Stimulated activated CD4-positive, alpha-beta T cell treated with anti-CD3 and anti-CD28 coated beads, TNF-alpha, amount 100 ng/mL, for 4 hours (primary cell): ENCODE measurements at regions not wholly inside any gene's neighbourhood (a gene's known extent, or its start where the extent isn't known, plus 50 kb on each side); places are given as distances from the start of the nearest gene placed in this dataset.

Experiments used
- DNase-seq, 3 experiments: peaks; one replicate each; pipeline ENCODE4 v3.0.0-alpha.2; 2020; ENCODE audit warnings: low read depth in 3 of 3

DNA sequence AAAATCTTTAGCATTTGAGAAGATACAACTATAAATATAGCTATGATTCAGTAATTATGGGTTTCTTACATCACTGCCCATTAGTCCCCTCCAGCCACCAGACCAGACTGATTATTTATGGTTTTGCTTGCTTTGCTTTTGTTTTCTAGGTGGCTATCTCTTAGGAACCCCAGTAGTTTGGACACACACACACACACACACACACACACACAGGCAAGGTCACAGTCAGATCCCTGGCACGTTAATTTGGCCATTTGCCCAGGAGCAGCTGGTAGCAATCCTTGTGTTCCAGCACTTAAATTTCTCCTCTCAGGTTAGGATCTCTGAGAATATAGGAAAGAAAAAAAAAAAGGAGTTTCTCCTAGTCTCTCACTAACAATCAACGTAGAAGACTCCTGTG is 90.2 kb upstream of the RESF1 start:
- DNase-seq: no peak

DNA sequence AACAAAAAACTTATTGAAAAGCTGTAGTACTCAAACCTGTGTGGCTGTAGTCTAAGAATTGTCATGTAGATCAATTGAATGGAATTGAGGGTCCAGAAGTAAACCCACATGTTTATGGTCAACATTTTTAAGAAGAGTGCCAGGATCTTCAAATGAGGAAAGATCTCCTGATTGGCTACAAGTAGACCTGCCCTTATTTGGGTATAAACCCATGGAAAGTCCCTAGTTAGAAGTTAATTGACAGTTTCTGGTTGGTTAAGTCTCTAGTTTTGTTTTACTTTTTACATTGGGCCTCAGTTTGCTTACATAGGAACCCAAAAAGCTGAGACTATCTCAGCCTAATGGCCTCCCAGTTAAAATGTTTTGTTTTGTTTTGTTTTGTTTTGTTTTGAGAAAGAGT is 91.9 kb upstream of the RESF1 start:
- no peak for DNase-seq

DNA sequence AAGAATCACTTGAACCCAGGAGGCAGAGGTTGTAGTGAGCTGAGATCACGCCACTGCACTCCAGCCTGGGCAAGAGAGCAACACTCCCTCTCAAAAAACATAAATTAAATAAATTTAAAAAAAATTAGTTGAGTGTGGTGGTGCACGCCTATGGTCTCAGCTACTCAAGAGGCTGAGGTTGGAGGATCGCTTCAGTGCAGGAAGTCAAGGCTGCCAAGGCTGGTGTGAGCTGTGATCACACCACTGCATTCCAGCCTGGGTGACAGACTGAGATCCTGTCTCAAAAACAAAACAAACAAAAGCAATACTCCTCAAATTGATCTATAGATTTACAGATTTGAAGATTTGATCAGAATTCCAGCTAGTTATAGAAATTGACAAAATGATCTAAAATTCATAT is 92.7 kb upstream of the RESF1 start:
- no peak for DNase-seq

DNA sequence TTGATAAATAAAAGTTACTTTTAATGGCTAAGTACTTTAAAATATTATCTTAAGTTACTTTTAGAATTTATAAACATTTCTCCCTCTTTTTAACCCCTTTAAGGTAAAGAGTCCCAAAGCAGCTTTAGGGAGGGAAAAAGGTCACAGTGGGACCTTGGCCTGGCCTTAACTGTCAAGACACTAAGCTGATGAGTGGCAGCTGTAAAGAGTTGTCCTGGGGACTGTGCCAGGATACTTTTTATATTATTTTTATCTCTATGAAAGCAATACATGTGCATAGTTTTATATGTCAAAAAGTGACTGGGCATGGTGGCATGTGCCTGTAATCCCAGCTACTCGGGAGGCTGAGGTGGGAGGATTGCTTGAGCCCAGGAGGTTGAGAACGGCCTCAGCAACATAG is 94.2 kb upstream of the RESF1 start:
- DNase-seq: no peak

DNA sequence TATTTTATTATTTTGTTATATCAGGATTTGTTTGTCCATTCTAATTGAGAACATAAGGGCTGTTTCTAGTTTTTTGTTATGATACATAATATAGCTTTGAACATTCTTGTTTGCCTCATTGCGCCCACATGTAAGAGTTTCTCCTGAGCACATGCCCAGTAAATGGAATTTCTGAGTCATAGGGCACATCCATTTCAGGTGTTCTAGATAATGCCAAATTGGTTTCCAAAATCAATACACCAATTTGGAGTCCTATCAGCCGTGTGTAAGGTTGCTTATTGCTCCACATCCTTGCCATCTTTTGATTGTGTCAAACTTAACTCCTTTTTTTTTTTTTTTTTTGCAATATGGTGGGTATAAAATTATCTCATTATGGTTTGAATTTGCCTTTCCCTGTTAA is 97.9 kb upstream of the RESF1 start:
- DNase-seq: no peak

DNA sequence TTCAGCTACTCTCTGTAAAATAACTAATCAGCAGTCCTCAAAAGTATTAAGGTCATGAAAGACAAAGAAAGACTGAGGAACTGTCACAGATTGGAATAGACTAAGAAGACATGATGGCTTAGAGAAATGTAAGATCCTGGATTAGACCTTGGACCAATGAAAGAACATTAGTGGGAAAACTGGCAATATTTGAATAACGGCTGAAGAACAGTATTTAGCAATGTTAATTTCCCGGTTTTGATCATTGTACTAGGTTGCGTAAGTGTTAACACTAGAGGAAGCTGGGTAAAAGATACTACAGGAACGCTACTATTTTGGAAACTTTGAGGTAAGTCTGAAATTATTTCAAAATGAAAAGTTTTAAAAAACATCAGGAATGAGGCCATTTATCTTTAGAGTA is 98.8 kb upstream of the RESF1 start:
- no peak for DNase-seq

- no peak for DNase-seq
Observed at GRCh38 chr12:31859232-31859977, 99.8 kb upstream of the RESF1 start.

DNA sequence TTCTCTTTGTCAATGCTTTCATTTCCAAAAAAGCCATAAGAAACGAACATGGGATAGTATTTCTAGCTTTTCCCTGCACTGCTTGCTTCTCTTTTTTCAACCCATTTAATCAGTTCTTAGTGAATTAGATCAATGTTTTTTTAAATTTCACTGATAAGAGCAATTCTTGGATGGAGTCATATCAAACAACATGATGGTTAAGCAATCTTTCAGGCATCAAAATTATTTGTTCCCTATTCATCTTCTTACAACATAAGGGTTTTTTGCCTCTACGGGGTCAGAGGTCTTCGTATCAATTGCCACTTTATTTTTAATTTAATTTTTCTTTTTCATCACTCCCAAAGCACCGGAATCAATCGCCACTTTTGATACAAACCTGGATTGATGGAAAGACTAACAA is 103.8 kb upstream of the RESF1 start:
- no peak for DNase-seq

- no peak for DNase-seq
Observed at GRCh38 chr12:31853977-31854376, 105.2 kb upstream of the RESF1 start.

GRCh38 chr12:31853520-31853919 is 105.7 kb upstream of the RESF1 start:
- no peak for DNase-seq

GRCh38 chr12:31850268-31850667 is 108.9 kb upstream of the RESF1 start:
- DNase-seq: no peak

GRCh38 chr12:31849090-31849687 is 110.0 kb upstream of the RESF1 start:
- DNase-seq: no peak

DNA sequence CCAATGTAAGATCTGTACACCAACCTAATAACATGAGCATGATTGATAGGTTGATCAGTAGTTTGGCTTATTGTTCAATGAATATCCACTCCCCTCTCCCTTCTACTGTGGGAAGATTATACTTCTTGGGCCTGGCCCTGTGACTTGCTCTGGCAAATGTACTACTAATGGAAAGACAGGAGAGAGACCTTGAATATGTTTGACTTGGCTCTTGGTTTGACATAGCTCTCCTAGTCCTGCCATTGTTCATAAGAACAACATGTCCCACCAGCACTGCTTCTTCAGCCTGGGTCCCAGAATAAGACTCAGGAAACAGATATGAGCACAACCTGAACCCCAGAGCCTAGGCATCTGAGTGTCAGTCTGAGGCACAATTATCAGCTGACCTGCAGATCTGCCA is 112.8 kb upstream of the RESF1 start:
- no peak for DNase-seq

DNA sequence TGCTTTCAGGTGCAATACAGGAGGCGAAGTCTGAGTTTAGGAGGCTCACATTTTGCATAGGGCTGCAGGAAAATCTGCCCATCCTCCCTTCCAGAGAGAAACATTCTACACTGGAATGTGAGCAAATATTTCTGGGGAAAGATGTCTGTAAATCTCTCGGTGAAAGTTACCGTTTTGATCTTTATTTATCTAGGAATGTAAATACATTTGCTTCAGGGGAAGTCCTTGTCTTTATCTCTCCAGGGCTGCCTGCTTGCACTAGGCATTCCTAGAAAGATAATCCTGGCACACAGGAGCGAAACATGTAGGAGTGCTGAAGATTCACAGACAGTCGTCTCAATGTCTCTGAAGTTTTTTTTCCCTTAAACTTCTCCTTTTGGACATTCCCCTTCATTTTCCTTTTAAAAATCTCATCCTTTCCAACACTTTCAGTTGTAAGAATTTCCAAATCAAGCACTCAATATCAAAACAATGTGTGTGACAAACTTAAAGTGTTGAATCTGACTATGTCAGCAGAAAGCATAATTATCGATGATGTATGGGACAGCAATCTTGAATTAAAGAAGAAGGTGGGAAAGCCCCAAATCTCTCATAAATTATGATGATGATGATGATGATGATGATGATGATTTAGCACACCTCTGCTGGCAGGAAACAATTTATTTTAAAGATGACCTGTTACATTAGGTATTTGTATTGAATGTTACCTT is 113.4 kb upstream of the RESF1 start:
- no peak for DNase-seq

GRCh38 chr12:31843398-31844095 is 114.7 kb upstream of the AMN1 start:
- no peak for DNase-seq

DNA sequence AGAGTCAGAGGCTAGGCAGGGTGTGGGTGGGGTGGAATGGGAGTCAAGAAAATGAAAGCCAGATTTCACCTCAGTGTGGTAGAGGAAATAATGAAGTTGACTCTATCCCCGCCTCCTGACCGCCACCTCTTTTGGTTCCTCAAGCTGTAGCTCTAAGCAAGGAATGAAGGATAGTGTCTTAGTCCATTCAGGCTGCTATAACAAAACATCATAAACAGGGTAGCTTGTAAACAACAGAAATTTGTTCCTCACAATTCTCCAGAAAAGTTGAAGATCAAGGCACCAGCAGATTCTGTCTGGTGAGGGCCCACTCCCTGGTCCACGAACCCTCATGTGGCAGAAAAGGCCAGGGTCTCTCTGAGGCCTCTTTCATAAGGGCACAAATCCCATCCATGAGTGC is 109.1 kb upstream of the AMN1 start:
- no peak for DNase-seq

DNA sequence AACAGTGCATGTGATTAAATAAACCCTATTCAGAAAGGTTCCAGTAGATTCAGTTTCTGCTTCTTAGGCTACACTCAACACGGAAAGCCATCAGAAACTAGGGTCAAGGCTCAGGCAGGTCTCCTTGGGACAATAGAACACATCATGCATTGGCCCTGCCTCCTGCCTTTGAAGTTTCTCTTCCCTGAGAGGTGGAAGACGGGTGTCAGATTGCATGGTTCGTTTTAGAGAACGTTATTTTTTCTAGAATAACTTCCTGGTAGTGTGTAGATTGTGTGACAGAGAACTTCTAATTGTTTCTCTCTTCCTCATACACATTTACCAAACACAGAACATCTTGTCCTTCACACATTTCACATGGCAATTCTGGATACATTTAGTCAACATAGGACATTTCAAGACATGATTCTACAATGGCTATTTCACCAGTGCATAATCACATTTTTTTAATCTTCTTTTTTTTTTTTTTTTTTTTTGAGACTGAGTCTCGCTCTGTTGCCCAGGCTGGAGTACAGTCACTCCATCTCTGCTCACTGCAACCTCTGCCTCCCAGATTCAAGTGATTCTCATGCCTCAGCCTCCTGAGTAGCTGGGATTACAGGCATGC is 106.6 kb upstream of the AMN1 start:
- DNase-seq: no peak

DNA sequence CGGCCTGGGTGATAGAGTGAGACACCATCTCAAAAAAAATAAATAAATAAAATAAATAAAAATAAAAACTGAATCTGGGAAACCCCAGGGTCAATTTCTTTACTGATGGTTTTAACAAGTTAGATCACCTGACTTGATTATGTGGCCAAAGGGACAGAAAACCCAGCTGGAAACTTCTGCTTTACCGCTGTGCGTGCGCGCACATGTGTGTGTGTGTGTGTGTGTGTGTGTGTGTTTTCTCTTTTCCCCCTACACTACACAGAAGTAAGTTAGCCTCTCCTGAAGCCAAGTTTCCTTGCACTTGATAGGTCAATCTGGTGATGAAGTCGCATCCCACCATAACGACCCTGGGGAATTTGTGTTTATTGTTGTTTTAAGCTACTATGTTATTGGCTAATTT is 105.3 kb upstream of the AMN1 start:
- no peak for DNase-seq

GRCh38 chr12:31832740-31833729 is 104.2 kb upstream of the AMN1 start:
- DNase-seq: peak in 1 of 3 experiments; percentile 3

DNA sequence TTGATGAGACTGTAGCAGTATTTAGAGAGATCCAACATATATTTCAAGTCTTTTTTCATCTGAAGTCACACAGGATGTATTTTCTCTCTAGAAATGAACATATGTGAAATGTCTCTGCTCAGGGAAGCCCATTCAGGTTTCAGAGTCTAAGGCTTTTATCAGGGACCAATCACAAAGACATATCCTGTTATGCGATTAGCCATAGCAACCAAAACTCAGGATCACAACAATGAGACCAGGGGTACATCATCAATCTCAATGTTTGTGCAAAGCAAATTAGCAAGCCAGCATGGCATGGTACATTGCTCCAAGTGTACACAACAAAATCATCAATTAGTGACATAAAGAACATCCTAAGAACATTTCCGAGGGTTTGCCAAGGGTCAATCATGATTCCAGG is 99.2 kb upstream of the AMN1 start:
- DNase-seq: no peak

GRCh38 chr12:31822761-31823160 is 93.9 kb upstream of the AMN1 start:
- DNase-seq: no peak
